GM23338 (cell line): ENCODE measurements at regions not wholly inside any gene's neighbourhood (a gene's known extent, or its start where the extent isn't known, plus 50 kb on each side); places are given as distances from the start of the nearest gene placed in this dataset.

Experiments
- CREB1 ChIP-seq: fragments of 250-450 bp; sonication (Bioruptor Pico); IDR thresholded peaks from 2 replicates; pipeline ENCODE4 v1.5.0; 2020; ENCODE audit warnings: low read depth, mild to moderate bottlenecking, moderate library complexity
- CTCF ChIP-seq, 2 experiments: fragments of 200-600 bp in 1 of 2; sonication (generic) in 1 of 2; conservative IDR thresholded peaks; 2 replicates each; pipeline versions ENCODE4 v1.5.1 to v1.6.1; 2016 to 2017; ENCODE audit warnings: antibody characterized with exemption in 2 of 2, low read depth in 2 of 2, mild to moderate bottlenecking in 2 of 2, moderate library complexity in 1 of 2
- ETS1 ChIP-seq: IDR thresholded peaks from 2 replicates; pipeline ENCODE4 v1.6.1; 2016; ENCODE audit warnings: antibody characterized with exemption
- EZH2 ChIP-seq: fragments of 200-600 bp; sonication (generic); IDR thresholded peaks from one replicate; pipeline ENCODE4 v1.8.0; 2017; ENCODE audit warnings: antibody characterized with exemption, mild to moderate bottlenecking, low read depth; ENCODE audit not compliant: unreplicated experiment
- EZH2phosphoT487 ChIP-seq: fragments of 200-600 bp; sonication (generic); IDR thresholded peaks from one replicate; pipeline ENCODE4 v1.8.1; 2018; ENCODE audit warnings: antibody characterized with exemption; ENCODE audit not compliant: unreplicated experiment
- JUNB ChIP-seq: IDR thresholded peaks from one replicate; pipeline ENCODE4 v1.6.1; 2016; ENCODE audit warnings: antibody characterized with exemption; ENCODE audit not compliant: unreplicated experiment
- POLR2AphosphoS5 ChIP-seq: IDR thresholded peaks from 2 replicates; pipeline ENCODE4 v1.6.1; 2016; ENCODE audit warnings: antibody characterized with exemption, low read depth
- REST ChIP-seq: IDR thresholded peaks from one replicate; pipeline ENCODE4 v1.6.1; 2018; ENCODE audit warnings: antibody characterized with exemption; ENCODE audit not compliant: unreplicated experiment
- STAT1 ChIP-seq: IDR thresholded peaks from one replicate; pipeline ENCODE4 v1.6.1; 2016; ENCODE audit warnings: antibody characterized with exemption; ENCODE audit not compliant: unreplicated experiment
- ZNF114 ChIP-seq: fragments of 250-450 bp; sonication (Bioruptor Pico); IDR thresholded peaks from 2 replicates; pipeline ENCODE4 v1.5.0; 2020; ENCODE audit warnings: mild to moderate bottlenecking, moderate library complexity
- ZNF331 ChIP-seq: fragments of 250-450 bp; sonication (Bioruptor Pico); IDR thresholded peaks from 2 replicates; pipeline ENCODE4 v1.5.0; 2020; ENCODE audit warnings: low read depth, mild to moderate bottlenecking, moderate library complexity

GRCh38 chr4:71261633-71262121 lies 77.1 kb upstream of the SLC4A4 start:
- TF ChIP-seq CTCF (conservative IDR thresholded peaks at IDR 0.05; ENCODE audit: low read depth in 2 of 2) (no peak), POLR2AphosphoS5 (no peak), EZH2 (no peak), JUNB (no peak), REST (no peak), CREB1 (CRISPR knock-in tag) (no peak), ETS1 (no peak), EZH2phosphoT487 (no peak), ZNF114 (no peak), STAT1 (no peak), ZNF331 (CRISPR knock-in tag) (no peak)
